GM19239 (cell line): ENCODE measurements at regions not wholly inside any gene's neighbourhood (a gene's known extent, or its start where the extent isn't known, plus 50 kb on each side); places are given as distances from the start of the nearest gene placed in this dataset.
"Not testable (repeated sequence)": the region's sequence is repeated elsewhere in the genome, so short reads cannot be mapped to it uniquely, and the experiment has no call there.

Experiments
- DNase-seq: peaks from one replicate; pipeline ENCODE4 v3.0.0; 2011; ENCODE audit warnings: low spot score; ENCODE audit not compliant: insufficient read length
- FAIRE-seq: peaks from 2 replicates; lab custom pipeline; 2011; peaks lifted over from hg19 to GRCh38; lab: Jason Lieb, UNC

- FAIRE-seq: no peak
- no peak for DNase-seq
Measured at GRCh38 chr5:18563853-18564252, 929.6 kb downstream of the TAF11L14 start.

- FAIRE-seq: no peak
- no peak for DNase-seq
Measured at GRCh38 chr5:18566671-18567070, 932.4 kb downstream of the TAF11L14 start.

- FAIRE-seq (no peak), DNase-seq (no peak)
Measured at GRCh38 chr5:18576586-18576985, 942.3 kb downstream of the TAF11L14 start.

- FAIRE-seq: no peak
Measured at GRCh38 chr5:18601185-18601584, 966.9 kb downstream of the TAF11L14 start.

GRCh38 chr5:18602402-18602801, 968.1 kb downstream of the TAF11L14 start:
- no peak for DNase-seq
- FAIRE-seq: no peak

More at GRCh38 chr5:18601185-18601584, 966.9 kb downstream of the TAF11L14 start:
- DNase-seq: no peak

- no peak for FAIRE-seq
- no peak for DNase-seq
Measured at GRCh38 chr5:18605186-18605585, 970.9 kb downstream of the TAF11L14 start.

GRCh38 chr5:18607570-18607969, 973.3 kb downstream of the TAF11L14 start:
- DNase-seq (no peak), FAIRE-seq (no peak)

- not testable (repeated sequence) for DNase-seq, FAIRE-seq
Measured at GRCh38 chr5:18617191-18617590, 982.9 kb downstream of the TAF11L14 start.

GRCh38 chr5:18630458-18631045, 996.3 kb downstream of the TAF11L14 start:
- no peak for DNase-seq
- no peak for FAIRE-seq

- DNase-seq (no peak), FAIRE-seq (no peak)
Measured at GRCh38 chr5:18652404-18653215, 1018.4 kb downstream of the TAF11L14 start.

GRCh38 chr5:18653216-18653752, 1019.0 kb downstream of the TAF11L14 start:
- DNase-seq: no peak
- FAIRE-seq: no peak

- no peak for FAIRE-seq
Measured at GRCh38 chr5:18660511-18660910, 1026.3 kb downstream of the TAF11L14 start.

GRCh38 chr5:18662231-18662630, 1028.0 kb downstream of the TAF11L14 start:
- FAIRE-seq (no peak), DNase-seq (no peak)

More at GRCh38 chr5:18660511-18660910, 1026.3 kb downstream of the TAF11L14 start:
- no peak for DNase-seq

GRCh38 chr5:18674212-18674611, 1040.0 kb downstream of the TAF11L14 start:
- FAIRE-seq, DNase-seq: not testable (repeated sequence)

GRCh38 chr5:18675041-18675440, 1040.8 kb downstream of the TAF11L14 start:
- FAIRE-seq (no peak), DNase-seq (no peak)

GRCh38 chr5:18686253-18686652, 1052.0 kb downstream of the TAF11L14 start:
- DNase-seq (no peak), FAIRE-seq (no peak)

GRCh38 chr5:18687429-18687828, 1053.2 kb downstream of the TAF11L14 start:
- DNase-seq (no peak), FAIRE-seq (no peak)

GRCh38 chr5:18699681-18700080, 1065.4 kb downstream of the TAF11L14 start:
- FAIRE-seq: no peak

GRCh38 chr5:18702821-18703220, 1068.6 kb downstream of the TAF11L14 start:
- FAIRE-seq: no peak
- DNase-seq: no peak

More at GRCh38 chr5:18699681-18700080, 1065.4 kb downstream of the TAF11L14 start:
- DNase-seq: no peak

GRCh38 chr5:18712936-18713485, 1078.8 kb downstream of the TAF11L14 start:
- FAIRE-seq (no peak), DNase-seq (no peak)

- no peak for FAIRE-seq
- DNase-seq: no peak
Measured at GRCh38 chr5:18720002-18720401, 1085.7 kb downstream of the TAF11L14 start.
